ENCODE measurements at regions not wholly inside any gene's neighbourhood (a gene's known extent, or its start where the extent isn't known, plus 50 kb on each side); places are given as distances from the start of the nearest gene placed in this dataset.

GRCh38 chr17:72005332-72006163 is 115.3 kb upstream of the SOX9 start:
- DNase-seq (ENCODE audit: low read depth): no peak

GRCh38 chr17:72008236-72008876 is 112.5 kb upstream of the SOX9 start:
- no peak for DNase-seq (ENCODE audit: low read depth)

- no peak for DNase-seq (ENCODE audit: low read depth)
Observed at GRCh38 chr17:72011561-72011960, 109.3 kb upstream of the SOX9 start.

GRCh38 chr17:72021417-72022041 is 99.3 kb upstream of the SOX9 start:
- DNase-seq (ENCODE audit: low read depth): no peak

- no peak for DNase-seq (ENCODE audit: low read depth)
Observed at GRCh38 chr17:72022328-72023275, 98.2 kb upstream of the SOX9 start.

- no peak for DNase-seq (ENCODE audit: low read depth)
Observed at GRCh38 chr17:72024457-72024856, 96.4 kb upstream of the SOX9 start.

GRCh38 chr17:72025113-72025512 is 95.7 kb upstream of the SOX9 start:
- DNase-seq (ENCODE audit: low read depth): no peak

GRCh38 chr17:72030067-72030899 is 90.5 kb upstream of the SOX9 start:
- DNase-seq (ENCODE audit: low read depth): peak; percentile 48

GRCh38 chr17:72031219-72031884 is 89.5 kb upstream of the SOX9 start:
- DNase-seq (ENCODE audit: low read depth): no peak

- no peak for DNase-seq (ENCODE audit: low read depth)
Observed at GRCh38 chr17:72033334-72033733, 87.5 kb upstream of the SOX9 start.

- DNase-seq (ENCODE audit: low read depth): no peak
Observed at GRCh38 chr17:72034000-72034399, 86.8 kb upstream of the SOX9 start.

- DNase-seq (ENCODE audit: low read depth): no peak
Observed at GRCh38 chr17:72038427-72038826, 82.4 kb upstream of the SOX9 start.

GRCh38 chr17:72039490-72039889 is 81.3 kb upstream of the SOX9 start:
- DNase-seq (ENCODE audit: low read depth): no peak

- no peak for DNase-seq (ENCODE audit: low read depth)
Observed at GRCh38 chr17:72046178-72046577, 74.6 kb upstream of the SOX9 start.

- DNase-seq (ENCODE audit: low read depth): no peak
Observed at GRCh38 chr17:72046643-72047612, 73.9 kb upstream of the SOX9 start.

- DNase-seq (ENCODE audit: low read depth): no peak
Observed at GRCh38 chr17:72049914-72050313, 70.9 kb upstream of the SOX9 start.

GRCh38 chr17:72053036-72053435 is 67.8 kb upstream of the SOX9 start:
- no peak for DNase-seq (ENCODE audit: low read depth)

GRCh38 chr17:72053449-72053848 is 67.4 kb upstream of the SOX9 start:
- DNase-seq (ENCODE audit: low read depth): no peak

- no peak for DNase-seq (ENCODE audit: low read depth)
Observed at GRCh38 chr17:72056155-72056554, 64.7 kb upstream of the SOX9 start.
